NK-92 treated with Interleukin-12 subunit alpha and Interleukin-12 subunit beta, amount 100 ng/mL, for 24 hours (cell line): ENCODE measurements at regions not wholly inside any gene's neighbourhood (a gene's known extent, or its start where the extent isn't known, plus 50 kb on each side); places are given as distances from the start of the nearest gene placed in this dataset.
"Not testable (repeated sequence)": the region's sequence is repeated elsewhere in the genome, so short reads cannot be mapped to it uniquely, and the experiment has no call there.

Experiments used
- DNase-seq: peaks from one replicate; lab custom pipeline; 2025; lab: John Stamatoyannopoulos, UW

- DNase-seq = no peak
These were observed 72.5 kb downstream of the FAM50B start for GRCh38 chr6:3921663-3922062.

- DNase-seq = not testable (repeated sequence)
These were observed 73.4 kb downstream of the FAM50B start for GRCh38 chr6:3922619-3923018.

GRCh38 chr6:3925223-3926149 is 76.3 kb downstream of the FAM50B start:
- DNase-seq = not testable (repeated sequence)

GRCh38 chr6:3926150-3926482 is 76.9 kb downstream of the FAM50B start:
- DNase-seq = no peak

- DNase-seq = no peak
These were observed 78.9 kb downstream of the FAM50B start for GRCh38 chr6:3928111-3928510.

GRCh38 chr6:3929281-3929798 is 80.2 kb downstream of the FAM50B start:
- DNase-seq = no peak

- DNase-seq = no peak
These were observed 88.3 kb downstream of the FAM50B start for GRCh38 chr6:3937438-3937837.

GRCh38 chr6:3938715-3939367 is 89.7 kb downstream of the FAM50B start:
- DNase-seq = no peak

GRCh38 chr6:3939368-3939958 is 90.3 kb downstream of the FAM50B start:
- no peak for DNase-seq

GRCh38 chr6:3939964-3940363 is 90.8 kb downstream of the FAM50B start:
- no peak for DNase-seq

- DNase-seq = no peak
These were observed 91.5 kb downstream of the FAM50B start for GRCh38 chr6:3940703-3941102.

- no peak for DNase-seq
These were observed 94.2 kb downstream of the FAM50B start for GRCh38 chr6:3943331-3943765.

GRCh38 chr6:3944246-3944645 is 95.1 kb downstream of the FAM50B start:
- DNase-seq = no peak

- no peak for DNase-seq
These were observed 97.6 kb downstream of the FAM50B start for GRCh38 chr6:3946778-3947177.

- no peak for DNase-seq
These were observed 99.7 kb downstream of the FAM50B start for GRCh38 chr6:3948866-3949265.

- no peak for DNase-seq
These were observed 100.3 kb downstream of the FAM50B start for GRCh38 chr6:3949521-3949920.

GRCh38 chr6:3956054-3956453 is 106.9 kb downstream of the FAM50B start:
- DNase-seq = no peak

GRCh38 chr6:3957321-3957720 is 108.1 kb downstream of the FAM50B start:
- DNase-seq = no peak

GRCh38 chr6:3958255-3958654 is 109.1 kb downstream of the FAM50B start:
- no peak for DNase-seq

GRCh38 chr6:3959385-3959784 is 110.2 kb downstream of the FAM50B start:
- DNase-seq = no peak

GRCh38 chr6:3960754-3961361 is 111.7 kb downstream of the FAM50B start:
- DNase-seq = no peak

GRCh38 chr6:3961581-3962215 is 112.5 kb downstream of the FAM50B start:
- DNase-seq = no peak
